ENCODE measurements at regions not wholly inside any gene's neighbourhood (a gene's known extent, or its start where the extent isn't known, plus 50 kb on each side); places are given as distances from the start of the nearest gene placed in this dataset.

DNA sequence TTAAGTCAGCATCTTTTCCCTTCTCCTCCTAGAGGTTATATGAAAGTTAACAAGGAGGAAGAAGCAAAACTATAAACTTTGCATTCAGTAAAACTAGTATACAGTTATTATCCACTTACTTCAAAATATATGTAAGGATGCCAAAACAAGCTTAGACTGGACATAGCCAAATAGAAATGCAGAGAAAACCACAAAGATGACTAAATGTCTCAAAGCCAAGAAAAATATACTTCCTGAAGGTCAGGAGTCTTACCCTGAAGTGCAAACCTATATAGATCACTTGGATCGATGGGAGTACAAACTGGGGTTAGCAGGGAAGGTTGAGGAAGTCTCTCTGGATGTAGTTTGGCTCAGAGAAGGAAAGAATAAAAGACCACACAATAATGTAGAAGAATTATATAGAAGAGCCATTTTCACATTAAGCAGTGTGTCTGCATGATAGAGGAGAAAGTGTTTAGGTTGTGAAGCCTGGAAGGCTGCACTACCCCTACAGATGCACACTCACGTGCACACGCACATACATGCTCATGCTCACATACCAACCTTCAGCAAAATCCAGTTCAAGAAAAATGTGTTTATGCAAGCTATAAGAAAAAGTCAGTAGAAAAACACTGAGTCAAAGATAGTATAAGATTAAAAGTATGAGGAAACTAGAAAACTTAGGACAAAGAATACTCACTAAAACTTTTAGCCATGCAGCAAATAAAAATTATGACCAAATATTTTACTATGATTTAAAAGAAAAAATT is 112.1 kb upstream of the RXFP2 start:
- CTCF ChIA-PET: no interaction called here
- H3K36me3 Mint-ChIP-seq: no peaks in the 10 kb centered on the region
- H3K9me3 Mint-ChIP-seq: peaks cover 4% of the 10 kb centered on the region
- no peaks in the 10 kb centered on the region for H3K27me3 Mint-ChIP-seq
- no peak for DNase-seq
- no peak overlapping the region for H3K4me3 Mint-ChIP-seq
- H3K4me1 Mint-ChIP-seq: no peaks in the 10 kb centered on the region
- H3K27ac Mint-ChIP-seq: no peak overlapping the region

DNA sequence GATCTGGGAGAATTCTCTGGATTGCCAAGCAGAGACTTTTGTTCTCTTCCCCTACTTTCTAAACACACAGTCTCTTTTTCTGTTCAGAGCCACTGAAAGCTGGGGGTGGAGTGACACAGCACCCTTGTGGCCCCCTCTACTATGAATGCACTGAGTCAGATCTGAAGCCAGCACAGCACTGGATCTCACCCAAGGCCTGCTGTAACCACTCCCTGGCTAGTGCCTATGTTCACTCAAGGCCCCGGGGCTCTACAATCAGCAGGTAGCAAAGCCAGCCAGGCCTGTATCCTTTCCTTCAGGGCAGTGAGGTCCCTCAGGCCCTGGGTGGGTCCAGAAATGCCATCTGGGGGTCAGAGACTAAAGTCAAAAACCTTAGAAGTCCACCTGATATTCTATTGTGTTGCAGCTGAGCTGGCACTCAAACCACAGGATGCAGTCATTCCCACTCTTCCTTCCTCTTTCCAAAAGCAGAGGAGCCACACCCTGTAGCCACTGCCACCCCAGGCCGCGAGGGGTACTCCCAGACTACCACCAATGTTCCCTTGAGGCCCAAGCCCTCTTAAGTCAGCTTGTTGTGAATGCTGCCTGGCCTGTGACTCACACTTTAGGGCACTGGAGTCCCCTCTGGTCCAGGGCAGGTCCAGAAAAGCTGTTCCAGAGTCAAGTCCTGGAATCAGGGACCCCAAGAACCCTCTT is 110.1 kb upstream of the RXFP2 start:
- H3K9me3 Mint-ChIP-seq: peaks cover 7% of the 10 kb centered on the region
- DNase-seq: no peak
- no peaks in the 10 kb centered on the region for H3K27me3 Mint-ChIP-seq
- H3K36me3 Mint-ChIP-seq: no peaks in the 10 kb centered on the region
- CTCF ChIA-PET: no interaction called here
- no peak overlapping the region for H3K4me3 Mint-ChIP-seq
- H3K27ac Mint-ChIP-seq: no peak overlapping the region
- H3K4me1 Mint-ChIP-seq: no peaks in the 10 kb centered on the region

DNA sequence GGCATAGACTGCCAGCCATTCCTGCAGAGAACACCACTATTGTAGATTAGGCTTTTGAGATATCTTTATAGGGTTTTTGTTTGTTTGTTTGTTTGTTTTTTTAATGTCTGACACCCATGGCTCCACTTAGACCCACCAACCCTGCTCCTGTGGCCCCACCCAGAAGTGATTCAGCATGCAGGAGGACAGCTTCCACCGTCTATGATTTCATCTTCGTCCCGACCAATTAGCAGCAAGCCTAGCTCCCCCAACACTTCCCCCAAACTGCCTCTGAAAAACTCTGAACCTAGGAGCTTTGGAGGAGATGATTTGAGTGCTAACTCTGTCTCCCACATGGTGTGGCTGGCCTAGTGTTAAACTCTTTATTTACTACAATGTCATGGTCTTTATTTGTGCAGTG is 108.3 kb upstream of the RXFP2 start:
- peaks cover 10% of the 10 kb centered on the region for H3K9me3 Mint-ChIP-seq
- CTCF ChIA-PET: no interaction called here
- DNase-seq: no peak
- H3K4me3 Mint-ChIP-seq: no peak overlapping the region
- H3K27me3 Mint-ChIP-seq: no peaks in the 10 kb centered on the region
- no peaks in the 10 kb centered on the region for H3K4me1 Mint-ChIP-seq
- H3K27ac Mint-ChIP-seq: no peak overlapping the region
- H3K36me3 Mint-ChIP-seq: no peaks in the 10 kb centered on the region

DNA sequence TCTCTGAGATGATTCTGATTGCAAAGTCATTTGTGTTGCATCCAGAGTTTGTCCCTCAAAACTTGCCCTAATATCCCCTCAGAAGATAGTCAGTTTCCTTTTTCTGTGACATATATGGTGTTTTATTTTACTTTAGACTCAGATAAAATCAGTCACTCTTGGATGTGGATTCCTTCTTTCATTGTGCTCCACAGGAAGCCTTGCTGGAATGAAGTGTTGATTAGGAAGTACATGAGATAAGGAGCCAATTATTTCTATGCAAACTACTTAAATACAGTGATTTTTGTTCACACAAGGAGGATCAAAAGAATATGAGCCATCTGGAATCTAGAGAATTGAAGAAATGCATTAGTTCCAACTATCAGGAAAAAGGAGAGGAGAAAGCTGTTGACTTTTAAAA is 107.6 kb upstream of the RXFP2 start:
- no peak for DNase-seq
- Mint-ChIP-seq H3K36me3 (no peaks in the 10 kb centered on the region), H3K4me3 (no peak overlapping the region), H3K27ac (no peak overlapping the region), H3K9me3 (peaks cover 11% of the 10 kb centered on the region), H3K4me1 (no peaks in the 10 kb centered on the region), H3K27me3 (no peaks in the 10 kb centered on the region)
- CTCF ChIA-PET: no interaction called here

DNA sequence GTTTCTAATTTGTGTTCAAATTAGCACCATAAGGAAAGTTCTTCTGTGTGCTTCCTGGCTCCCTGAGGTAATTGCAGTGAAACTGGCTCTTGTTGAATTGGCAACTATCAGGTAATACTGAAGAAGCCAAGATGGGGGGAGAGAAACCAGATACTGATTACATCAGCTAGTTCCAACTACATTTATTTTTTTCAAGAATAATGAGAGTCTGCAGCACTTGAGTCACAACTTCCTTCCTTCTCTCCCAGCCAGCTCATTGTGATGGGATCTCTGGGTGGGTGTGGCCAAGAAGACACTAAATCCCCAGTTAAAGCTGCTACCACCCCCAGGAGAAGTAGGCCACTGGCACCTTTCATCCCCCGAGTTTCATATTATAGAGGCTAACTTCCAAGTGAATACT is 100.7 kb upstream of the RXFP2 start:
- DNase-seq: no peak
- H3K4me3 Mint-ChIP-seq: no peak overlapping the region
- H3K9me3 Mint-ChIP-seq: peaks cover 13% of the 10 kb centered on the region
- H3K27ac Mint-ChIP-seq: no peak overlapping the region
- CTCF ChIA-PET: no interaction called here
- no peaks in the 10 kb centered on the region for H3K27me3 Mint-ChIP-seq
- H3K36me3 Mint-ChIP-seq: no peaks in the 10 kb centered on the region
- H3K4me1 Mint-ChIP-seq: no peaks in the 10 kb centered on the region

DNA sequence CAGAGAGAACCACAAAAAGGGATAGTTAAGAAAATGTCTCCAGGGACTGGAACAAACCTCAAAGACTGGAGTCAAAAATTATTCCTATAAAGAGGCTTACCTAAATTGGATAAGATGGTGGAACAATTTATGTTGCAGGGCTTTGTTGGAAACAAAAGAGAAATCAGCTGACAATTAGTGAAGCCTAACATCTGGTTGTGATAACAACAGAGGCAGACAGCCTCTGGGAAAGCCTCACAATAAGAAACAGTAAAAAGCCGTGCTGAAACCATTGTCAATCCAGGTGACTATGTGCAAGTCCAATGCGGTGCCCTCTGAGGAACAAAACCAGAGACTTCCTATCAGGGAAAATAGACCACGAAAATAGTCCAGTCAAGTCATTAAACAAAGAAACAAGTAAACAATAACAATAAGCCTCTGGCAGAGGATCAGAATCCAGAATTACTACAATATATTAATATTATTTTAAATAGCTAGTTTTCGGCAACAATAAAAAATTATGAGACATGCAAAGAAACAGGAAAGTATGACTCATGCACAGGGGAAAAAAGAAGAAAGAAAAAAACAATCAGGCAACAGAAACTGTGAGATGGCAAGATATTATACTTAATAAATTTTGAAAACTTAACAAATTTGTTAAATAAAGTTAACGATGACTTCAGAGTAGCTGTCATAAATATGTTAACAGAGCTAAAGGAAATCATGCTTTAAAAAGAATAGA is 99.7 kb upstream of the RXFP2 start:
- CTCF ChIA-PET: interaction anchor here (0.7 kb wide), 1 partner anchor 221 kb away, joined by 3 read pairs; no protein-coding TSS in a partner anchor
- Mint-ChIP-seq H3K9me3 (peaks cover 8% of the 10 kb centered on the region), H3K36me3 (no peaks in the 10 kb centered on the region)

DNA sequence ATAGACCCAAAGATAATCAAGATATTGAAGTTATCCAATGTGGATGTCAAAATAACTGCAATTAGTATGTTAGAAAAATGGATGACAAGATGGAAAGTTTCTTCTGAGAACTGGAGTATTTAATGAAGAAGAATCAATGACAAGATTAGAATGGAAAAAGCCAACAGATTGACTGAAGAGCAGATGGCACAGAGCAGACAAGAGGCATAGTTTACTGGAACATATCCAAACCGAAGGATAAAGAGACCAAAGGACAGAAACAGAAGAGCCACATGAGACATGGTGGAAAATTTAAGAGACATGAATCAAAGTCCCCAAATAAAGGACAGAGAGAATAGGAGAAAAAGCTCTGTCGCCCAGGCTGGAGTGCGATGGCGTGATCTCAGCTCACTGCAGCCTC is 89.6 kb upstream of the RXFP2 start:
- Mint-ChIP-seq H3K36me3 (no peaks in the 10 kb centered on the region), H3K4me1 (no peaks in the 10 kb centered on the region), H3K27ac (no peak overlapping the region), H3K4me3 (no peak overlapping the region), H3K27me3 (no peaks in the 10 kb centered on the region), H3K9me3 (no peaks in the 10 kb centered on the region)
- DNase-seq: no peak
- CTCF ChIA-PET: no interaction called here

More for the DNA sequence above, 99.7 kb upstream of the RXFP2 start:
- DNase-seq: no peak
- H3K4me3 Mint-ChIP-seq: no peak overlapping the region
- H3K4me1 Mint-ChIP-seq: no peaks in the 10 kb centered on the region
- no peak overlapping the region for H3K27ac Mint-ChIP-seq
- H3K27me3 Mint-ChIP-seq: no peaks in the 10 kb centered on the region

DNA sequence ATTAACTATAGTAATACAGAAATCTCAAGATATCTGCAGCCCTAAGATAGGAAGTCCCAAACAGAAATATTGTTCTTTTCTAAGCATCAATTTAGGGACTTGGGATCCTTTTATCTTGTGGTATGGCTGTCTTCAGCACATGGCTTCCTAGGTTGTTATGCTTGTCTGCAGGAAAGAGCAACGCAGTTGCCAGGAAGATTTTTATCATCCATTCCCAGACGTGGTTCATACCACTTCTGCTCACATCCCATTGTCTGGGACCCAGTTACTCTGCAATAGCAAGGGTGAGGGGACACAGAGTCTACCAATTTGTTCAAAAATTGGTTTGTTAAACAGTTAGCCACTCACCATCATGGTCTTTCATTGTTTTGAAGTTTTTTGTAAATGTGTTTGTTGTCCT is 85.6 kb upstream of the RXFP2 start:
- H3K4me1 Mint-ChIP-seq: no peaks in the 10 kb centered on the region
- no peaks in the 10 kb centered on the region for H3K36me3 Mint-ChIP-seq
- no peaks in the 10 kb centered on the region for H3K27me3 Mint-ChIP-seq
- no peaks in the 10 kb centered on the region for H3K9me3 Mint-ChIP-seq
- no peak overlapping the region for H3K4me3 Mint-ChIP-seq
- CTCF ChIA-PET: no interaction called here
- no peak for DNase-seq
- H3K27ac Mint-ChIP-seq: no peak overlapping the region

DNA sequence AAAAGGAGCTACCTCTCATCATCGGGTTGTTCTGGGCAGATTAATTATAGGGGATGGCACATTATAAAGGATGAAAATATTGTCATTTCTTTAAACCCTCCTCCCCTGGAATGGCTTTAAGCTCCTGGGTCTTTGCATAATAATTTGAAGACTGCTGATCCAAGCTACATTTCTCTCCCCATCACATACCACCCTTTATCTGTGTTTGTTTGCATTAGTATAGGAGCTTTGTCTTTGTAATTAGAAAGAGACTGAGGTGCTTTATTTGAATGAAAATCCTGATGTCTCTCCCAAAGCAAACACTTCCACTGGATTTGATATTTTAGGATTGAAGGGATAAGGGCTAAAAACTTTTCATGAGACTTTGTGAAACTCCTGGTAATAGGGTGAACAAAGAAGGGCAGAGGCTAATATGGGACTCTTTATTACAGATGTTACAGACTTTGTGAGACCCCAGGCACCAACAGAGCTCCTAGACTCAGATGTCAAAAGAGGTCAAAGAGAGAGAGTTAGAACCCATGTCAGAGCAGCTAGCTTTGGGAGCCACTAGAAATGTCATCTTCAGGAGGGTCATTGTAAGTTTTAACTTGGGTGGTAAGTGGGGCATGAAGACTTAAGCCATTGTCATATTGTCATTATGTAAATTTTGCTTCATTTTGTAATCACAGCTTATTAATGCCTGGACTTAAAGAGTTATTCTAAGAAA is 75.3 kb upstream of the RXFP2 start:
- Mint-ChIP-seq H3K27me3 (no peaks in the 10 kb centered on the region), H3K4me3 (no peak overlapping the region), H3K27ac (no peak overlapping the region), H3K36me3 (no peaks in the 10 kb centered on the region), H3K9me3 (peaks cover 3% of the 10 kb centered on the region), H3K4me1 (no peaks in the 10 kb centered on the region)
- CTCF ChIA-PET: no interaction called here
- DNase-seq: no peak

DNA sequence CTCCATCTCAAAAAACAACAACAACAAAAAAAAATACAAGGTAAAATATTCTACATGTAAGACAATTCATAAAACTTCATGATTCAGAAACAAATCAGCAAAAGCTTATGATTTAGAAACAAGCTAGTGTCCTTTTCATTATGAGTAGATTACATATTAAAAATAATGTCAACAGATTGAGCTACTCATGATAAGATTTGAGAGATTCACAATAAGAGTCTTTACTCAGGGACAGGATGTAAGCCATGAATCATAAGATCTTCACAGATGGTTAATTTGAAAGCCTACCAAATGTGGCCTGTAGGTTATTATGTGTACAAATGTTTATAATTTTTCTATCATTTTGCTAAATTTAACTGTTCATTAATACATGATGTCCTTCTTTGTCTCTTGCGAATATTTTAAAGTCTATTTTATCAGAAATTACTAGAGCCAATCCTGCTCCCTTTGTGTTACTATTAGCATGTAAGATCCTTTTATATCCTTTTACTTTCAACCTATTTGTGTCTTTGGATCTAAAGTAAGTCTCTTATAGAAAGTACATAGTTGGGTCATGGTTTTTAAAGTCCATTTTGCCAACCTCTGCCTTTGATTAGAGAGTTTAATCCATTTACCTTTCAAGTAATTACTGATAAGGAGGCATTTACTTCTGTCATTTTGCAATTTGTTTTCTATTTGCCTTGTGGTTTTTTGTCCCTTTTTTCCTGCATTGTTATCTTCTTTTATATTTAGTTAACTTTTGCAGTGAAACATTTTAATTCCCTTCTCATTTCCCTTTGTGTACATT is 68.3 kb upstream of the RXFP2 start:
- H3K27ac Mint-ChIP-seq: no peak overlapping the region
- H3K36me3 Mint-ChIP-seq: no peaks in the 10 kb centered on the region
- DNase-seq: no peak
- H3K27me3 Mint-ChIP-seq: no peaks in the 10 kb centered on the region
- H3K4me3 Mint-ChIP-seq: no peak overlapping the region
- H3K9me3 Mint-ChIP-seq: no peaks in the 10 kb centered on the region
- CTCF ChIA-PET: no interaction called here
- H3K4me1 Mint-ChIP-seq: no peaks in the 10 kb centered on the region

DNA sequence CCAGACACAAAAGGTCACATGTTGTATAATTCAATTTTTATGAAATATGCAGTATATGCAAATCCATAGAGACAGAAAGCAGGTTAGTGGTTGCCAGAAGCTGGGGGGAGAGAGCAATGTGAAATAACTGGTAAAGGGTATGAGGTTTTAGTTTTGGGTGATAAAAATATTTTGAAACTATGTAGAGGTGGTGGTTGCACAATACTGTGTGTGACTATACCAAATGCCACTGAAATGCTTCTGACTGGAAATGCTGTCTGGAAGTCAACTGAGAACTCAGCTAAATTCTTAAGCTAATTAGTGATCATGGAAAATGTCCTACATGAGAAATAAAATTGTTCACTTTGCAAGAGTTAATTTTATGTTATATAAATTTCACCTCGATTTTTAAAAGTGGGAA is 65.3 kb upstream of the RXFP2 start:
- no peaks in the 10 kb centered on the region for H3K27me3 Mint-ChIP-seq
- no peaks in the 10 kb centered on the region for H3K4me1 Mint-ChIP-seq
- CTCF ChIA-PET: no interaction called here
- no peak for DNase-seq
- H3K9me3 Mint-ChIP-seq: peaks cover 6% of the 10 kb centered on the region
- H3K36me3 Mint-ChIP-seq: no peaks in the 10 kb centered on the region
- no peak overlapping the region for H3K4me3 Mint-ChIP-seq
- no peak overlapping the region for H3K27ac Mint-ChIP-seq

DNA sequence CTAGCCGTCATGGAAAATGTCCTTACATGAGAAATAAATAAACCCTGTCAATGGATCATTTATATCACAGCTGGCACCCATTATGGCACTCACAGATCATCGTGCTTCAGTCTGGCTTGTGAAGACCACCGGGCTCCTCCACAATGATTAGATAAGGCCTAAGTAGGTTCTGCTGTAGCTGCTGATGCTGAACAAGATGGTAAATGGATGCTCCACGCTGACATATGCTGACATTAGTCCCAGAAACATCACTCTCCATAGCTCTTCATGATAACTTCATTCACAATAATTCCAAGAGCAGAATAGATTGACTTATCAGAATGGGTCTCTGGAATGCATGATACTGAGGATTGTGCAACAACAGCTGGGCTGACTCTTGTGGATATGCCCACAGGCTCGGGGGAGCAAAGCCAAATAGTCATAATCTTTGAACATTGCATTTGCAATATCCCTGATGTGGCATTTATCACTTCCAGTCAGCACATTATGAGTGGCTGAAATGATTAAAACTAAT is 63.8 kb upstream of the RXFP2 start:
- no peaks in the 10 kb centered on the region for H3K4me1 Mint-ChIP-seq

DNA sequence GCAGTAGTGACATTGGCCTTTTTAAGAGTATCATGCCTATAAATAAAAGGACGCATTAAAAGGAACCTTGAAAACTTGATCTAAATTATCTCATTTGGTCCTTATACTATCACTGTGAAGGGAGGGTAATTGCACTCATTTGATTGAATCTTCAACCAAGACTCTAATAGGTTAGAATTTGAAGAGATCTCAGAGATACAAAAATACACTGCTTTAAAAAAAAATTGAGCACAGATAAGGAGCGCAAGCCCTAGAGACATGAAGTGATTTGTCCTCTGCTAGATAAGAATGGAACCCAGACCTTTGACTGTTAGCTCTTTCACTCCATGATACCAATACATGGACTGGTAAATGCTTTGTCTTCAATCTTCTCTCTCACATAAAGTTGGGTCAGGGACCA is 58.2 kb upstream of the RXFP2 start:
- Mint-ChIP-seq H3K36me3 (no peaks in the 10 kb centered on the region), H3K9me3 (peaks cover 11% of the 10 kb centered on the region), H3K27me3 (no peaks in the 10 kb centered on the region), H3K27ac (no peak overlapping the region), H3K4me3 (no peak overlapping the region), H3K4me1 (no peaks in the 10 kb centered on the region)
- CTCF ChIA-PET: no interaction called here
- no peak for DNase-seq

More for the DNA sequence above, 63.8 kb upstream of the RXFP2 start:
- CTCF ChIA-PET: no interaction called here
- peaks cover 7% of the 10 kb centered on the region for H3K9me3 Mint-ChIP-seq
- H3K27ac Mint-ChIP-seq: no peak overlapping the region
- no peaks in the 10 kb centered on the region for H3K27me3 Mint-ChIP-seq
- DNase-seq: no peak
- H3K36me3 Mint-ChIP-seq: no peaks in the 10 kb centered on the region
- no peak overlapping the region for H3K4me3 Mint-ChIP-seq

DNA sequence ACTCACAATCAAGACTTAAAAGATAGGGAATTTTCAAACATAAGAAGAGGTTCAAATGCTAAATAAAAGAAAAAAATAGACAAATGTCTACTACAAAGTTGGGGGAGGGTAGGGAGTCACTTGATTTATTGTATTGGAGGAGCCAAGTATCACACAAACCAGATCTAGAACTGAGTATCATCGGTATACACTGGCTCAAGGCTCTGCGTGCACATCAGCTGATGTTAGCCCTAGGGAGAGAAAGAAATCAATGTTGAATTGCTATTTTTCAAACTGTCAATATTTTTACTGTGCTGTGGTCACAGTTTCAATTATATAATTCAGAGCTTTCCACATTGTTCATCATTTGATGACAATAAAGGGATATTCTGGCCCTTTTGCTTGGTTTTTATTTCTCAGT is 54.9 kb upstream of the RXFP2 start:
- Mint-ChIP-seq H3K36me3 (no peaks in the 10 kb centered on the region), H3K27me3 (no peaks in the 10 kb centered on the region), H3K4me3 (no peak overlapping the region), H3K4me1 (no peaks in the 10 kb centered on the region), H3K27ac (no peak overlapping the region), H3K9me3 (peaks cover 4% of the 10 kb centered on the region)
- DNase-seq: no peak
- CTCF ChIA-PET: no interaction called here

Measured in activated naive CD4-positive, alpha-beta T cell treated with anti-CD3 and anti-CD28 coated beads, Interleukin-2, amount 10 ng/mL, durations not matched to agents 7 days and 5 days (primary cell).